NCI-H146 (cell line): ENCODE measurements at regions not wholly inside any gene's neighbourhood (a gene's known extent, or its start where the extent isn't known, plus 50 kb on each side); places are given as distances from the start of the nearest gene placed in this dataset.
"Not testable (repeated sequence)": the region's sequence is repeated elsewhere in the genome, so short reads cannot be mapped to it uniquely, and the experiment has no call there.

Experiments
- DNase-seq: peaks from one replicate; lab custom pipeline; 2025; lab: John Stamatoyannopoulos, UW

GRCh38 chr5:158450751-158451171 lies 591.8 kb upstream of the CLINT1 start:
- DNase-seq, result no peak

DNA sequence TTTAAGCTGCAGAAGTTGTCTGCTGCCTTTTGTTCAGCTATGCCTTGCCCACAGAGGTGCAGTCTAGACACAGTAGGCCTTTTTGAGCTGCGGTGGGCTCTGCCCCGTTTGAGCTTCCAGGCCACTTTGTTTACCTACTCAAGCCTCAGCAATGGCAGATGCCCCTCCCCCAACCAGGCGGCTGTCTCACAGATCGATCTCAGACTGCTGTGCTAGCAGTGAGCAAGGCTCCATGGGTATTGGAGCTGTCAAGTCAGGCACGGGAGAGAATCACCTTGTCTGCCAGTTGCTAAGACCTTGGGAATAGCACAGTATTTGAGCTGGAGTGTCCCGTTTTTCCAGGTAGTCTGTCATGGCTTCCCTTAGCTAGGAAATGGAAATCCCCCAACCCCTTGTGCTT lies 587.8 kb upstream of the CLINT1 start:
- not testable (repeated sequence) for DNase-seq

DNA sequence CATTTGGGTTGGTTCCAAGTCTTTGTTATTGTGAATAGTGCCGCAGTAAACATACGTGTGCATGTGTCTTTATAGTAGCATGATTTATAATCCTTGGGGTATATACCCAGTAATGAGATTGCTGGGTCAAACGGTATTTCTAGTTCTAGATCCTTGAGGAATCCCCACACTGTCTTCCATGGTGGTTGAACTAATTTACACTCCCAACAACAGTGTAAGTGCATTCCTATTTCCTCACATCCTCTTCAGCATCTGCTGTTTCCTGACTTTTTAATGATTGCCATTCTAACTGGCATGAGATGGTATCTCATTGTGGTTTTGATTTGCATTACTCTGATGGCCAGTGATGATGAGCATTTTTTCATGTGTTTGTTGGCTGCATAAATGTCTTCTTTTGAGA lies 580.3 kb upstream of the CLINT1 start:
- DNase-seq, result not testable (repeated sequence)

GRCh38 chr5:158436271-158437065 lies 577.5 kb upstream of the CLINT1 start:
- no peak for DNase-seq

- no peak for DNase-seq
Measured at GRCh38 chr5:158435161-158435616, 576.2 kb upstream of the CLINT1 start.

GRCh38 chr5:158434749-158435148 lies 575.8 kb upstream of the CLINT1 start:
- DNase-seq, result no peak

DNA sequence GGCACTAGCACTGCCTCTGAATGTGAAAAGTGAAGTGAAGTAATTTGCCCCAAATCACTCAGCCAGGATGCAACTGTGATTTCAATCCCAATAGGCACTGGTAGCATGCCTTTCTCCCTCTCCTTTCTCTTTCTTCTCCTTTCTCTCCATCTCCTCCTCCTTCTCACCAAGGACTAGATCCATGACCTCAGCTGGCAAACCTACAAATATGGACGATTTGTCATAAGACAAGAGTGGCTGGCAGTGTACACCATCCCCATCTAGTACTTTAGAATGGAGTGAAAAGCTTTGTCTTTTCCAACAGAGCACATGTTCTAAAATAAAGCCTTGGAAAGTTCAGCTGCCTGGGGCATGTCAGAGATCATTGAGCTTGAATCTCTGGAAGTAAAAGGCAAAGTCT lies 574.7 kb upstream of the CLINT1 start:
- no peak for DNase-seq

DNA sequence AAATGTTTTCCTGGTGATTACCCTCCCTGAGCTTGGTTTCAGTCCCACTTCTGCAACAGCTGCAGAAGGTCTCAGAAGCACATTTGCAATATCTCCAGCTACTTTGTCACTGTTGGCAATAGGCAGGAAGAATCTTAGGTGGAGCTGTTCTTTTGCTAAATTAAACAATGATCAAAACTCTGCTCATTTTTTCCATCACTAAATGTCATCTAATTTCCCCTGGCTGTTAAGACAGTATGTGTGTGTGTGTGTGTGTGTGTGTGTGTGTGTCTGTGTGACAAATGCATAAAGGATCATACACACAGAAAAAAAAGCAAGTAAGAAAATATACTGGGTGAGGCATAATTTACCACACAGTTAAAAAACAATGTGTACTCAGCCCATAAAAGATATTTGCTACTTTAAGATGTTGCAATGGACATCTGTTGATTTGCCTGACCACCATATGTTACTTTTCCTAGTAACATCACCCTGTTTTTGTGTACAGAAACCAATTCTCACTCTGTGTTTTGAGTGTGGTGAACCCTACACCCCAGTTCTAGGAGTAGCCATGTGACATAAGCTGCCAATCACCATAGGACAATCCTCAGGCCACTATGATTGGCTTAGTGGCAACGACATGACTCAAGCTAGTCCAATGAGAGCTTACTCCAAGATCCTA lies 572.6 kb upstream of the CLINT1 start:
- DNase-seq, result no peak

DNA sequence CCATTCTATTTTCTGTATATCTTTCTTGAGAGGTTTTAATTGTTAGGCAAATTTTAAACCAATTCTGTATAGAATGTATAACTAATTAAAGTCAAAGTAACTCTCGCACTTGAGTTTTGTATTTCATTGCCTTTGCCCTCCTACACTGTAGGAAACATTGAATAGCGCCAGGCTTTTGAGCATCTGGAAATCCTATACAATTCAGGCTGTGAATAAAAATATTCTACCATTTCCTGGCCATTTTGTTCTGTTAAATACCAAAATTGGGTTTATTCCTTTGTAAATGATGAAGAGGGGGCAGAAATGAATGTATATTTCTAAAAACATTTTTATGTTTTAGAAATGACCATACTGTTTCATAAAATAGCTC lies 571.8 kb upstream of the CLINT1 start:
- no peak for DNase-seq

DNA sequence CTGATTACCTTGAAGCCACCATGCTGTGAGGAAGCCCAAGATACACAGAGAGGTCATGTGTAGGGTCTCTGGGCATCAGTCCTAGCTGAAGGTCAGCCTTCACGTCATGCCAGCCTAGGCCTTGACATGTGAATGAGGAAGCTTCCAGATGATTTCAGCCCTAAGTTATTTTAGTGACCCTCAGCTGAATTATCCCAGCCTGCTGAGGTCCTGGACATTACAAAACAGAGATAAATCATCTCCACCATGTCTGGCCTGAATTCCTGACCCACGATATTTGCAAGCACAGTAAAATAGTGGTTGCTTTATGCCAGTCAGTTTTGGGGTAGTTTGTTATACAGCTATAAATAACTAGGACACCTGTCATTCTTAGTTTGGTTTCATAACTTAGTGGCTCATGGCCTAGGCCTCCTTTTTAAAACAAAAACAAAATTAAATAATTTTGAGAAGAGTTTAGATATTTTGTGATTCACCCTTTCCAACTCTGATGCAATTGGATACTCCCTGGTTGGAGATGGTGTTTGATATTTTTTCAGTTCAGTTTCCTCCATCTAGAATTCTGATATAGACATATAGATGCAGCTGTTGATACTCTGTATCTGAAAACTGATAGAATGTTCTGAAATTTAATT lies 571.3 kb upstream of the CLINT1 start:
- no peak for DNase-seq

GRCh38 chr5:158429564-158429963 lies 570.6 kb upstream of the CLINT1 start:
- no peak for DNase-seq

DNA sequence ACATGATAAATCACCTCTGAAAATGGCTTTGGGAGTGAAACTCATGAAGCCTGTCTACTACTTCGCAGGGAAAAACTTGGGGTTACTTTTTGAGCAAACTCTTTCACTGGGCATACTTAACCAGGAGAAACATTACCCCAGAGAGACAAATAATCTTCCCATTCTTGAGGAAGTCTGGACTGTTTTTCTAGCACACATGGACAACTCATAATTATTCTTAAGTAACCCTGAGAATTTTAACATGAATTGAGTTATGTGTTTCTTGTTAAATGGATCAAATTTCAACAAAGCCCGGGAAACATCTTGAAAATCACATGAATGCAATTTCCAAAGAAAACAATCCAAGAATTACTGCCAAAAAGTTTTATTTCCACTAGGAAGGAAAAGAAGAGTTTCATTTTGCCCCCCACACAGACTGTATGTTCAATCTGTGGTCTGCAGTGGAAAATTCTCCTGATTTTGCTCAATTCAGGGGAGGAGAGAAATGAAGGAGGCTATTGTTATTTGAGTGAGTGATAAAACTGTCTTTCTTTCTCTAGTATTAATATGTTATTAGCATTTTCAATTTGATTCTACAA lies 564.8 kb upstream of the CLINT1 start:
- no peak for DNase-seq

DNA sequence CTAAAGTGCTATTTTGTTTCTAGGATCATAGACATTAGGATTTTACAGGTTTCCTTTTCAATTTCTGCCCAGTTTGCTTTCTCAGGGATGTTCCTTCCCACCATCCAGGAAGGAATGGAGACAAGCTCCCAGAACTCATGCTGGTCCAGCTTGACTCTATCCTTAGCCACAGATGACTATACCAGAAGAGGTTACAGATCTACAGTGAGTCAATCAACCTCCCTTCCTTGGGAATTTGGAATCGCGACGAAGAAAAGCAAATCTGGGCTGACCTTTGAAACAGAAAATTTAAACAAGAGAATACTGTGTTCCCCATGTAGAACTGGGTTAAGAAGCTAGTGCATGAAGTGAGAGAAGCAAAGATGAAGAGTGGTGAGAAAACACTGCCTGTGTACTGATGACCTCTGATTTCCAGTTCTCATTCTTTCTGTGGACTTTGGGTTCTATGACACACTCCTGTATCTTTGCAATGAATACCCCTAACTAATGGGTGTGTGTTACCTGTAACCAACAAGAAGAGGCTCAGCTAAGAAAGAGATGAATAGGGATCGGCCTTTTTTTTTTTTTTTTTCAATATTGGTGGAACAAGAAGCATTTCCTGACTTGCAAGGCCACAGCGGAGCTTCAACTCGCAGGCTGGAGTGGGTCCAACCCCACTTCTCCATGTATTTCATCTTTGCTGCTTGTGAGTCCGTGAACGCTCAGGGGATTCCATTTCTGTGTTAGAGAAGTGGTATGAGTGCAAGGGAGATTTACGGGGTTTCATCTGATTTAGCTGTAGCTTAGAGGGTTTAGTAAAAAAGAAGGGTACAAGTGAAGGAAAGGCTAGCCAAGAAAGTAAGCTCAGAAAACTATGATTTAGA lies 563.9 kb upstream of the CLINT1 start:
- no peak for DNase-seq

- DNase-seq, result no peak
Measured at GRCh38 chr5:158421319-158421718, 562.4 kb upstream of the CLINT1 start.

- no peak for DNase-seq
Measured at GRCh38 chr5:158419186-158419585, 560.2 kb upstream of the CLINT1 start.

DNA sequence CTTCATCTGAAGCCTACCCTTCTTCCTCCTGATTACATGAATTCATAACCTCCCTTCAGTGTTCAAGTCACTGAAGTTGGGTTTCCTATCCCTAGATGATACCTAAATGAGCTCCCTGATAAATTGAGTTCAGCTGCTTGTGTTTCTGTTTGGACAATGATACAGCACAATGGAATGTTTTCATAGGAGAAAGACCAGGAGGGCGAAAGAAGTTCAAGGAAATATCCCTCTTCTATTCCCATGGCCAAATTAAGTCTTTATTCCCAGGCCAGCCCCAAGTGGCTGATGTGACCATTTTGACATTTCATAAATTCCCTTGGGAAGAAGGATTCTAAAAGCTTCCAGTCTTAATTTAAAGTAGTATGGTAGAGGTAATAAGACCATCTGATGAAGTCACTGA lies 555.8 kb upstream of the CLINT1 start:
- DNase-seq, result no peak

DNA sequence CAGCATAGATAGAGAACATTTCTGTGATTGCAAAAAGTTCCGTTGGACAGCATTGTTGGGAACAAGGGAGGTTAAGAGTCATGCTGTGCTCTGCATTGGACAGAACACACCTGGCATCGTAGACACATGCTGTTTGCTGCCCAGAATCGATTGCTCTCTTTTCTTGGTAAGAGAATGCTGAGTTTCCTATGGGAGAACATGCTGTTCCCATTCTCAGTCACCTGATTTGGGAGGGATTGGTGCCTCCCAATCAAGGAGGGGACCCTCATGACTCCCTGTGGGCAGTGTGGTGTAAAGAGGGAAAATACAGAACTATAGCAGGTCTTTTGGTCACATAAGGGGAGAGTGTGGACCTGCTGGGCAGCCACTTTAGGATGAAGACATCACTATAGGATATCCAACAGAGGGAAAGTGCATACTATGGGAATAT lies 555.4 kb upstream of the CLINT1 start:
- peak; percentile 17 for DNase-seq

DNA sequence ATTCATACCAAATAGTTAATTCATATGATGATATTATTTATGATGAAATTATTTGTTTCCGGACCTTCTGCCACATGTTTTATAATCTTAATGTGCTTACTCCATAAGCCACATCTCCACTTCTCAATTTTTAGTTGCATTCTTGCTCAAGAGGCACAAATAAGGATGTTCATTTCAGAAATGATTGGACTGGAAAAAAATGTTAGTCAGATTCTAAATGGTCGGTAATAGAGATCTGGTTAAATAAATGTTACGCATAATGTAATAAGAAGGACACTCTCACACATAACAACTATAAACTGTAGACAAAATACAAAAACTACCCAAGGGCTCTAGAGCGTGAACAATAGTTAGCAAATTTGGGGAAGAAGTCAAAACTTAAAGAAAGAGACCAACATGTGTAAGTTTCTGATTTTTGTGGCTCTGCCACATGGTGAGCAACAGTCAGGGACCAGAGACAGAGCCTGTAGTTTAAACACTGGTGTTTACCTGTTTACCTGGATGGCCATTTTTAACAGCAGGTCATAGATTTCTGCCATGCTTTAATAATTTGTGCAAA lies 554.3 kb upstream of the CLINT1 start:
- no peak for DNase-seq

GRCh38 chr5:158410976-158411375 lies 552.0 kb upstream of the CLINT1 start:
- no peak for DNase-seq

GRCh38 chr5:158409507-158409906 lies 550.6 kb upstream of the CLINT1 start:
- no peak for DNase-seq

- no peak for DNase-seq
Measured at GRCh38 chr5:158407824-158408195, 548.9 kb upstream of the CLINT1 start.
